DND-41 (cell line): ENCODE measurements at regions not wholly inside any gene's neighbourhood (a gene's known extent, or its start where the extent isn't known, plus 50 kb on each side); places are given as distances from the start of the nearest gene placed in this dataset.

Experiments
- CTCF ChIP-seq: IDR thresholded peaks from 2 replicates; pipeline ENCODE4 v1.5.1; 2012; ENCODE audit warnings: borderline replicate concordance, low read length, moderate library complexity, mild to moderate bottlenecking; ENCODE audit not compliant: poor library complexity, severe bottlenecking; ENCODE audit errors: extremely low read depth
- EZH2 ChIP-seq: IDR thresholded peaks from 3 replicates; pipeline ENCODE4 v1.6.1; 2012; ENCODE audit warnings: borderline replicate concordance, low read depth, mild to moderate bottlenecking, moderate library complexity, low read length, inconsistent platforms; ENCODE audit not compliant: severe bottlenecking

- TF ChIP-seq CTCF (no peak), EZH2 (no peak)
Measured at GRCh38 chr22:47395481-47395880, 633.0 kb downstream of the TBC1D22A start.
